Sigmoid colon (tissue), 6 donors: ENCODE measurements at regions not wholly inside any gene's neighbourhood (a gene's known extent, or its start where the extent isn't known, plus 50 kb on each side); places are given as distances from the start of the nearest gene placed in this dataset.

ENCODE experiments used
- DNase-seq: peaks from one replicate; pipeline ENCODE4 v3.0.0-alpha.2; 2019
- H3K27ac ChIP-seq, 4 donors: fragments of 200-600 bp; sonication (generic); one replicate each; pipeline ENCODE4 v1.5.1; 2016 to 2019; ENCODE audit warnings: mild to moderate bottlenecking in 1 of 4
- H3K27me3 ChIP-seq, 3 donors: fragments of 200-600 bp; sonication (generic); one replicate each; pipeline ENCODE4 v1.5.1; 2019; ENCODE audit warnings: mild to moderate bottlenecking in 1 of 3
- H3K36me3 ChIP-seq, 4 donors: fragments of 200-600 bp; sonication (generic); one replicate each; pipeline ENCODE4 v1.5.1; 2016 to 2019
- H3K4me1 ChIP-seq, 4 donors: fragments of 200-600 bp; sonication (generic); one replicate each; pipeline ENCODE4 v1.5.1; 2017 to 2019
- H3K4me3 ChIP-seq, 4 donors: fragments of 200-600 bp; sonication (generic); one replicate each; pipeline ENCODE4 v1.5.1; 2017 to 2019; ENCODE audit warnings: mild to moderate bottlenecking in 2 of 4, moderate library complexity in 1 of 4
- H3K9me3 ChIP-seq, 4 donors: fragments of 200-600 bp in 3 of 4; sonication (generic) in 3 of 4; one replicate each; pipeline versions ENCODE4 v1.5.1 to v1.6.1; 2013 to 2019
- EP300 ChIP-seq, 4 donors: sonication (generic); formaldehyde crosslinking; IDR thresholded peaks; one replicate each; pipeline ENCODE4 v1.6.1; 2017; ENCODE audit warnings: antibody characterized with exemption in 4 of 4
- POLR2A ChIP-seq, 2 donors: fragments of 450-650 bp; IDR thresholded peaks; one replicate each; pipeline ENCODE4 v1.6.1; 2016; ENCODE audit warnings: antibody characterized with exemption in 2 of 2, mild to moderate bottlenecking in 2 of 2, moderate library complexity in 2 of 2
- POLR2AphosphoS5 ChIP-seq, 4 donors: sonication (generic); formaldehyde crosslinking; IDR thresholded peaks; one replicate each; pipeline ENCODE4 v1.6.1; 2017; ENCODE audit warnings: antibody characterized with exemption in 4 of 4
- WGBS, 2 donors: extraction: QIAGEN DNeasy Blood & Tissue Kit; methylation state at CpG; one replicate each; pipeline ENCODE4 v1.1.7; 2013; 5-methylcytosine and 5-hydroxymethylcytosine counted together
- intact Hi-C: fragments of 100-400 bp; cut with DNase I; formaldehyde crosslinking; loops from one replicate; pipeline ENCODE4 v1.15.1; 2023
- TF ChIP-seq, protein P1 (sequence below), 4 experiments: fragments of 450-650 bp in 3 of 4; fragments of 200-600 bp in 1 of 4; IDR thresholded peaks; one replicate each; pipeline ENCODE4 v1.5.1; 2016 to 2019; ENCODE audit warnings: antibody characterized with exemption in 4 of 4, mild to moderate bottlenecking in 3 of 4, moderate library complexity in 2 of 4
- donor health status: healthy with polysubstance abuse.
- donor health status: healthy.

DNA sequence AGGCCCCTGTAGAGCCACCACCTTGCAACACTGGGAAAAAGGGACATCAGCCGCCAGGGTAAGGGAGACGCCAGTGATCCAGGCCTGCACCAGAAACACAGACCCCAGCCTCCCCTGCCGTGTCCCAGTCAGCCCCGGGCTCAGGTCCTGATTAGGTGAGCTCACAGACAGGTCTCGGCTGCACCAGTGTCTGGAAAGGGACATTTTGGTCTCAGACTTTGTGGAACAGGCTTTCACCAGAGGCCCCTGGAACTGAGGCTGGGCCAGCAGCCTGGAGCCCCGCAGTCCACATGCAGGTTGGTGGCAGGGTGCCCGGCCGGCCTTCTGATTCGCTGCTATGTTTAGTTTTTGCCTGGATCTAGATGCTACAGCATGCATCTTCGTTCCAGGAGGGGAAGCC, 369.0 kb upstream of the IRX4 start:
- intact Hi-C loops: no loop called here
- peaks cover 0 to 15% (median 0%) of the 10 kb centered on the region in 3 donors for H3K27me3 ChIP-seq
- no peak for DNase-seq
- no peaks in the 10 kb centered on the region for H3K4me1 ChIP-seq
- 79 to 85% methylated on average over 10 of the region's 10 CpGs for WGBS, 2 donors
- TF ChIP-seq POLR2A (IDR thresholded peaks at IDR 0.05) (no peak), POLR2AphosphoS5 (IDR thresholded peaks at IDR 0.05) (no peak), EP300 (IDR thresholded peaks at IDR 0.05) (no peak)
- TF ChIP-seq, protein P1, sequence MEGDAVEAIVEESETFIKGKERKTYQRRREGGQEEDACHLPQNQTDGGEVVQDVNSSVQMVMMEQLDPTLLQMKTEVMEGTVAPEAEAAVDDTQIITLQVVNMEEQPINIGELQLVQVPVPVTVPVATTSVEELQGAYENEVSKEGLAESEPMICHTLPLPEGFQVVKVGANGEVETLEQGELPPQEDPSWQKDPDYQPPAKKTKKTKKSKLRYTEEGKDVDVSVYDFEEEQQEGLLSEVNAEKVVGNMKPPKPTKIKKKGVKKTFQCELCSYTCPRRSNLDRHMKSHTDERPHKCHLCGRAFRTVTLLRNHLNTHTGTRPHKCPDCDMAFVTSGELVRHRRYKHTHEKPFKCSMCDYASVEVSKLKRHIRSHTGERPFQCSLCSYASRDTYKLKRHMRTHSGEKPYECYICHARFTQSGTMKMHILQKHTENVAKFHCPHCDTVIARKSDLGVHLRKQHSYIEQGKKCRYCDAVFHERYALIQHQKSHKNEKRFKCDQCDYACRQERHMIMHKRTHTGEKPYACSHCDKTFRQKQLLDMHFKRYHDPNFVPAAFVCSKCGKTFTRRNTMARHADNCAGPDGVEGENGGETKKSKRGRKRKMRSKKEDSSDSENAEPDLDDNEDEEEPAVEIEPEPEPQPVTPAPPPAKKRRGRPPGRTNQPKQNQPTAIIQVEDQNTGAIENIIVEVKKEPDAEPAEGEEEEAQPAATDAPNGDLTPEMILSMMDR (IDR thresholded peaks at IDR 0.05): no peak
- H3K9me3 ChIP-seq: peaks cover 0 to 1% (median 0%) of the 10 kb centered on the region in 4 donors
- H3K4me3 ChIP-seq: no peak overlapping the region
- no peaks in the 10 kb centered on the region for H3K36me3 ChIP-seq
- H3K27ac ChIP-seq: no peak overlapping the region

DNA sequence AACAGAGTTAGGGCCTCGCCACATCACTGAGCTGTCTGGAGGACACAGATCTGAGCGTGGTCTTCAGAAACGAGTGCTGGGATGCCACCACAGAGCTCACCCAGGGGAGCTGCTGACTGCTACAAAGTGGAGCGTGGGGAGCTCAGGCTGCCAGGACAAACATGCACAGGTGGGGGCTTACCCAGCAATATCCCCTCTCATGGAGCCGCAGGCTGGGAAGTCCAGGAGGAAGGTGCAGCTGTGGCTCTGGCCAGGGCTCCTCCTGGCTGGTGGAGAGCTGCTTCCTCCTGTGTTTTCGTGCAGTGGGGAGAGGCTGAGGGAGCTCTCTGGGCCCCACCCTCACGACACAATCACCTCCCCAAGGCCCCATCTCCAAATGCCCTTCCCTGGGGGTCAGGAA, 368.6 kb upstream of the IRX4 start:
- TF ChIP-seq EP300 (IDR thresholded peaks at IDR 0.05) (no peak), POLR2AphosphoS5 (IDR thresholded peaks at IDR 0.05) (no peak)
- TF ChIP-seq, protein P1 (IDR thresholded peaks at IDR 0.05): no peak
- intact Hi-C loops: no loop called here
- WGBS, 2 donors: 67 to 74% methylated on average over 7 of the region's 7 CpGs
- no peak overlapping the region for H3K4me3 ChIP-seq
- DNase-seq: no peak
- H3K27ac ChIP-seq: no peak overlapping the region
- no peaks in the 10 kb centered on the region for H3K36me3 ChIP-seq
- peaks cover 0 to 15% (median 0%) of the 10 kb centered on the region in 3 donors for H3K27me3 ChIP-seq
- no peaks in the 10 kb centered on the region for H3K4me1 ChIP-seq
- peaks cover 0 to 3% (median 0%) of the 10 kb centered on the region in 4 donors for H3K9me3 ChIP-seq

DNA sequence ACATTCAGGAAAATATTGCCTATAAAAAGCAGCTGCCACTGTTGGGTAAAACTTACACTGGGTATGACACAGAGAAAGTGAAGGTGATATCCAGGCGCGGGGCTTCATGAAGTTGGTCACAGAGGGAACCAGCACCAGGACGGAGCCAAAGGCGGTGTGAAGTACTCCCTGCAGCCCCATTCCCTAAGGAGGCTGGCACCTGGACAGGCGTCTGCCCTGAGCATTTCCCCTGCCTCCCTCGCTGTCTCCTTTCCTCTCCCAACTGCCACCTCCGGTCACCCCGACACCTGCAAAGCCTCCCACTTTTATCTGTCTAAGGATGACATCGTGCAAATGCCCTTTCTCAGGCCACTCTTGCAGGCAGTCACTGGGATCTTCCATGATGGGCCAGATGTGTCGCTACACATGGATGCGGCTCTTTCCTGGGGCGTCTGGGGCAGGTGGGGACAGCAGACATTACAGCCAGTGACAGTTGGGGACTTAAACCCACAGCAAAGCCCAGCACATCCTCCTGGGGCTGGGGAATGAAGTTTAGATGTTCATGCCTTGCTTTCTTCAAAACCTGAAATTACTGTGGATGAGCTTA, 367.7 kb upstream of the IRX4 start:
- TF ChIP-seq, protein P1 (IDR thresholded peaks at IDR 0.05): no peak
- no peak for TF ChIP-seq POLR2A (IDR thresholded peaks at IDR 0.05)
- no peak for TF ChIP-seq POLR2AphosphoS5 (IDR thresholded peaks at IDR 0.05)
- no peak for TF ChIP-seq EP300 (IDR thresholded peaks at IDR 0.05)
- H3K36me3 ChIP-seq: no peaks in the 10 kb centered on the region
- H3K27me3 ChIP-seq: peaks cover 0 to 15% (median 0%) of the 10 kb centered on the region in 3 donors
- no peak overlapping the region for H3K27ac ChIP-seq
- peaks cover 0 to 3% (median 0%) of the 10 kb centered on the region in 4 donors for H3K9me3 ChIP-seq
- intact Hi-C loops: no loop called here
- DNase-seq: no peak
- WGBS, 2 donors: 90 to 92% methylated on average over 12 of the region's 12 CpGs
- H3K4me1 ChIP-seq: no peaks in the 10 kb centered on the region
- no peak overlapping the region for H3K4me3 ChIP-seq

DNA sequence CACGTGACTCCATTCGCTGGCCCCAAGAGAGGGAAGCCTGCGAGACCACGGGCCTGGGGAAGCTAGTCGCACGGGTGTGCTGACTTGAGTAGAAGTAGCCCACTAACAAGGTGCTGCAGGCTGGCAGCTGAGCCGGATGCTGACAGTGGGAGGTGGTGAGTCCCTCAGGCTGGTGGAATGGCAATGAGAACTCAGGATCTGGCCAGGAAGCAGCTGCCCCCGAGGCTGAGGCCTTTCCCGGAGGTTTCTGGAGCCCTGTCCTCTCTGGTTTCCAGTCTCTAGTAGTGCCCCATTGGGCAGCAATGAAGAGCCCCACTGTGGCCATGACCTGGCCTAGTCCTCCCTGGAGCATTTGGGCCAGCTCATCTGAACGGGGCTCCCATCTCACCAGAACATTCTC, 366.7 kb upstream of the IRX4 start:
- no peak for DNase-seq
- Histone ChIP-seq H3K9me3 (peaks cover 0 to 3% (median 0%) of the 10 kb centered on the region in 4 donors), H3K4me3 (no peak overlapping the region), H3K27me3 (peaks cover 0 to 15% (median 0%) of the 10 kb centered on the region in 3 donors), H3K27ac (no peak overlapping the region), H3K4me1 (no peaks in the 10 kb centered on the region), H3K36me3 (no peaks in the 10 kb centered on the region)
- intact Hi-C loops: no loop called here
- WGBS, 2 donors: 71 to 85% methylated on average over 10 of the region's 10 CpGs
- TF ChIP-seq EP300 (IDR thresholded peaks at IDR 0.05) (no peak), POLR2A (IDR thresholded peaks at IDR 0.05) (no peak), POLR2AphosphoS5 (IDR thresholded peaks at IDR 0.05) (no peak)
- TF ChIP-seq, protein P1 (IDR thresholded peaks at IDR 0.05): no peak

DNA sequence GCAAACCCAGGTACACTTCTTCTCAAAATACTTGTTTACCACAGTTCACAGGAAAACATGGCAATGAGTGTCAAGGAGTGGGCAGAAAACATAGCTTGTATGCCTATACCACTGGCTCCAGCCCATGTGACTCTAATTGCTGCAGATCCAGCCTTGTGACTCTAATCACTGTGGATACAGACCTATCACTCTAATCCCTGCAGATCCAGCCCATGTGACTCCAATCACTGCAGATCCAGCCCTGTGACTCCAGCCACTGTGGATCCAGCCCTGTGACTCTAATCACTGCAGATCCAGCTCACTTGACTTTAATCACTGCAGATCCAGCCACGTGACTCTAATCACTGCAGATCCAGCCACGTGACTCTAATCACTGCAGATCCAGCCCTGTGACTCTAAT, 366.3 kb upstream of the IRX4 start:
- H3K4me1 ChIP-seq: no peaks in the 10 kb centered on the region
- H3K27me3 ChIP-seq: peaks cover 0 to 15% (median 0%) of the 10 kb centered on the region in 3 donors
- no peaks in the 10 kb centered on the region for H3K36me3 ChIP-seq
- WGBS, 2 donors: 23 to 54% methylated on average over 2 of the region's 2 CpGs
- no peak overlapping the region for H3K4me3 ChIP-seq
- H3K27ac ChIP-seq: no peak overlapping the region
- no peak for DNase-seq
- TF ChIP-seq POLR2A (IDR thresholded peaks at IDR 0.05): no peak
- TF ChIP-seq EP300 (IDR thresholded peaks at IDR 0.05): no peak
- TF ChIP-seq POLR2AphosphoS5 (IDR thresholded peaks at IDR 0.05): no peak
- TF ChIP-seq, protein P1 (IDR thresholded peaks at IDR 0.05): no peak
- intact Hi-C loops: no loop called here
- peaks cover 0 to 3% (median 0%) of the 10 kb centered on the region in 4 donors for H3K9me3 ChIP-seq
